LNCAP (cell line): ENCODE measurements at regions not wholly inside any gene's neighbourhood (a gene's known extent, or its start where the extent isn't known, plus 50 kb on each side); places are given as distances from the start of the nearest gene placed in this dataset.

Source experiments
- CTCF ChIP-seq: fragments of 450-650 bp; IDR thresholded peaks from 2 replicates; pipeline ENCODE4 v1.5.1; 2017; ENCODE audit warnings: mild to moderate bottlenecking

- TF ChIP-seq CTCF = no peak
Observed at GRCh38 chrX:140273921-140274320, 230.9 kb downstream of the SOX3 start.

- TF ChIP-seq CTCF = no peak
Observed at GRCh38 chrX:140250391-140250790, 254.5 kb downstream of the SOX3 start.

DNA sequence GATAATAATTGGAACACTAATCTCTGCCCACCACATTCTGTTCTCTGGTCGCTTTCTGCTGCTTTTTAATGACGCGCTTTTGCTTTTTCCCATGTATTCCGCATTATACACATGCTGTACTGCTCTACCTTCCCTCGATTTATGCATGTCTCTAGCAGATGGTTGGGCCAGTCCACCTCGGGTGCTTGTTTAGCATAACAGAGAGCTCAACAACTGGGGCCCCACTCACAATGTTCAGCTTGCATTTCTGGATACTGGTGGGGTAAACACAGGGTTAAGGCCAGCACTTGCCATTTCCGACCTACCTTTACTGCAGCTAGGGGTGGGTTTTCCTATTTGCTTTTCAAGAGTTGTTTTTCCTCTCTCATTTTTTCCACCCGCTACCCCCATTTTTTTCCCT lies 255.8 kb downstream of the SOX3 start:
- TF ChIP-seq CTCF = no peak

GRCh38 chrX:140229191-140229590 lies 263.9 kb upstream of the CXorf66 start:
- no peak for TF ChIP-seq CTCF

- TF ChIP-seq CTCF = no peak
Observed at GRCh38 chrX:140206657-140207056, 241.3 kb upstream of the CXorf66 start.

DNA sequence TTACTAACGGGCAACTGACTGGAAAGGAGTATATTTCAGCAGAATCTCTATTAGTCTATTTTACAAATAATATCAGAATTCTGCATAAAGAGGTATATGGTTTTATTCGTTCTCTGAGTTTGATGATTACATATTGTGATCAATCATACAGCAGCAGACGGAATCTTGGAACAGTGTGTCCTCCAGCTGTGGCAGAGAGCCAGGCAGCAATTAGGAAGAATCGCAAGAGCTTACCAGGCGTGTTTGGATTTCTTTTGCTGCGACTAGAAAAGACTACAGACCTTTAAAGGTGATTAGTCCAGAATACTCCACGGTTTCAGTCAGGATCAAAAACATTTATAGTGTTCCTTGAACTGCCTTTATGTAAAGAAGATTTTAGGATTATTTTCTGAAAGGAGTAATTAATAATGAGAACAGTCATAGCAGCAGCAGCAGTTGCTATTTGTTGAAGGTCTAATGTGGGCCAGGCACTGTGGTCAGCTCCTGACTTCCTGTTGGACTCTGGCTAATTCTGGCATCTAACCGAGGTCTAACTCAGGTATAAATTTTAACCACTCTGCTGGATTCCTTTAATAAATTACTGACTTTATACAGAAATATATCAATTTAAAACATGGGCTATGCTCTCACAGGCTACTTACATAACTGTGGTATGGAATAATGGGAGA lies 225.3 kb upstream of the CXorf66 start:
- no peak for TF ChIP-seq CTCF

DNA sequence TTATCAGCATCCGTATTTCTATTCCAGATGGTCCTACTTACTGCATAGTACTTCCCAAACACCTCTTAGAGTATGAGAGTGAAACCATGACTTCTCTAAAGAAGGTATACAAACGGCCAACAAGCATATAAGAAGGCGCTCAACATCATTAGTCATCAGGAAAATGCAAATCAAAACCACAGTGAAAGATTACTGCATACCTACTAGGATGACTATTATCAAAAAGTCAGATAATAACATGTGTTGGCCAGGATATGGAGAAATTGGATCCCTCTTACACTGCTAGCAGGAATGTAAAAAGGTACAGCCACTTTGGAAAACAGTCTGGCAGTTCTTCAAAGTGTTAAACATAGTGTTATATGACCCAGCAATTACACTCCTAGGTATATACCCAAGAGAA lies 215.3 kb upstream of the CXorf66 start:
- no peak for TF ChIP-seq CTCF

DNA sequence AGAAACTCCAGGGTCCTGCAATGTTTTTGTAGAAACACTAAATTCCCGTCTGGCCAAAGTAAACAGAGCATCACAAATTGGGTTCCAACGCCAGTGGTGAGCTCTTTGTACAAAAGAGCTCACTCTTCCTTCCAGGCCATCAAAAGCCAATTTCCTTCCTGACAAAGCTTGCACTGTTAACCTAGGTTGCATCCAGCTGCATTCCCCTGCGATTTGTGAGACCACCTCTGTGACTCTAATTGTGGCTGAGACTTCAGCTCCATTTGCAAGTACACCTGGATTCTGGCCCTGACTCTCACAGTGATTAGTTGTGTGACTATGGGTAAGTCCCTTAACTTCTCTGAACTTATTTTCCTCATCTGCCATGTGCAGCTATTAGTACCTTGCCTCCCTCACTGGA lies 212.5 kb upstream of the CXorf66 start:
- no peak for TF ChIP-seq CTCF
